ENCODE measurements at regions not wholly inside any gene's neighbourhood (a gene's known extent, or its start where the extent isn't known, plus 50 kb on each side); places are given as distances from the start of the nearest gene placed in this dataset.

GRCh38 chr4:186887291-186887700, 163.6 kb upstream of the FAT1 start:
- no peak for TF ChIP-seq CTCF (IDR thresholded peaks at IDR 0.05; ENCODE audit: low read depth, low read length, missing control alignments)
- no peak for DNase-seq (ENCODE audit: low read depth)
- H3K4me3 ChIP-seq (ENCODE audit: low read depth, low read length), result no peak overlapping the region

DNA sequence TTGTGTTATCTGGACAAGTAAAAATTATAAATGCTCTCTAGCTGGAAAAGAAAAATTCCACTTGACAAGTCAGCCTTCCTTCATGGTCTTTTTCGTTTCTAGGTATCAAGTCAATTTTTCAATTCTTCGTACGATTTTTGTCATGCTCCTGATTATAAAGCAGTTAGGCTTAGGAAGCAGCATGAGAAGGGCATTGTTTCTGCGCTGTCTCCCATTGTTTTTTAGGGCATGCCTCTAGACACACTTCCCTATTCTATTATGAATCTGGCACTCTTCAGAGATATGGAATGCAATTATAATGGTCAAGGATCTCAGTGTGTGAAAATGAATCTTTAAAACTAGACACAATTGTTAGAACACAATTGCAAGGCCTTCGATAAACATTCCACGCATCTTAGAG, 164.1 kb upstream of the FAT1 start:
- H3K4me3 ChIP-seq (ENCODE audit: low read depth, low read length), result no peak overlapping the region
- DNase-seq (ENCODE audit: low read depth), result no peak
- no peak for TF ChIP-seq CTCF (IDR thresholded peaks at IDR 0.05; ENCODE audit: low read depth, low read length, missing control alignments)

DNA sequence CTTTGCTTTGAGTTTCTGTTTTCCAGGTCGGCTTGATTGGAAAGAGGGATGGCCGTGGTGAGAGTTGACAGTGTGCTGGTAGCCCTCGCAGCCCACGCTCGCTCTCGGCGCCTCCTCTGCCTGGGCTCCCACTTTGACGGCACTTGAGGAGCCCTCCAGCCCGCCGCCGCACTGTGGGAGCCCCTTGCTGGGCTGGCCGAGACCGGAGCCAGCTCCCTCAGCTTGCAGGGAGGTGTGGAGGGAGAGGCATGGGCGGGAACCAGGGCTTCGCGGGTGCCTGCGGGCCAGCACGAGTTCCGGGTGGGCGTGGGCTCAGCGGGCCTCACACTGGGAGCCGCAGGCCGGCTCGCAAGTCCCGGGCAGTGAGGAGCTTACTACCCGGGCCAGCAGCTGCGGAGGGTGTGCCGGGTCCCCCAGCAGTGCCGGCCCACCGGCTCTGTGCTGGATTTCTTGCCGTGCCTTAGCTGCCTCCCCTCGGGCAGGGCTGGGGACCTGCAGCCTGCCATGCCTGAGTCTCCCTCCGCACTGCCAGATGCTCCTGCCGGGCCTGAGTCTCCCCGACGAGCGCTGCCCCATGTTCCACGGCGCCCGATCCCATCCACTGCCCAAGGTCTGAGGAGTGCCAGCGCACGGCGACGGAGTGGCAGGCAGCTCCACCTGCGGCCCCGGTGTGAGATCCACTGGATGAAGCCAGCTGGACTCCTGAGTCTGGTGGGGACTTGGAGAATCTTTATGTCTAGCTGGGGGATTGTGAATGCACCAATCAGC, 166.4 kb upstream of the FAT1 start:
- H3K4me3 ChIP-seq (ENCODE audit: low read depth, low read length), result no peak overlapping the region
- DNase-seq (ENCODE audit: low read depth), result no peak
- TF ChIP-seq CTCF (IDR thresholded peaks at IDR 0.05; ENCODE audit: low read depth, low read length, missing control alignments), result no peak

GRCh38 chr4:186891859-186892486, 168.3 kb upstream of the FAT1 start:
- TF ChIP-seq CTCF (IDR thresholded peaks at IDR 0.05; ENCODE audit: low read depth, low read length, missing control alignments), result no peak
- no peak for DNase-seq (ENCODE audit: low read depth)
- no peak overlapping the region for H3K4me3 ChIP-seq (ENCODE audit: low read depth, low read length)

DNA sequence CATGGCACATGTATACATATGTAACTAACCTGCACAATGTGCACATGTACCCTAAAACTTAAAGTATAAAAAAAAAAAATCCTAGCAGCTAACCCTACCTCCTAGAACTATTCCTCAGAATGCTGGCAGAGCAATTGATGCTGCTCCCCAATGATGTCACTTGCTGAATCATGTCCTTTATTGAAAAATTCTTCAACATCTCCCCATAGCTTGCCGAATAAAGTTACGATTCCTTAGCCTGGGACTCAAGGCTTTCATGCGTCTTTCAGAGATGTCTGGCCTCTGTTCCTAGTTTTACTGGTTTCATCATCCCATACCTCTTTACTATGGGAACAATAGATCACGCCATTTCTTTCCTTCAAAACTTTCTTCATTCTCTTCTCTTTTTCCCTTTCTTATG, 174.7 kb upstream of the FAT1 start:
- TF ChIP-seq CTCF (IDR thresholded peaks at IDR 0.05; ENCODE audit: low read depth, low read length, missing control alignments), result no peak
- H3K4me3 ChIP-seq (ENCODE audit: low read depth, low read length), result no peak overlapping the region
- no peak for DNase-seq (ENCODE audit: low read depth)

- TF ChIP-seq CTCF (IDR thresholded peaks at IDR 0.05; ENCODE audit: low read depth, low read length, missing control alignments), result no peak
- no peak for DNase-seq (ENCODE audit: low read depth)
- H3K4me3 ChIP-seq (ENCODE audit: low read depth, low read length), result no peak overlapping the region
Observed at GRCh38 chr4:186900232-186900900, 176.7 kb upstream of the FAT1 start.
